ENCODE measurements at regions not wholly inside any gene's neighbourhood (a gene's known extent, or its start where the extent isn't known, plus 50 kb on each side); places are given as distances from the start of the nearest gene placed in this dataset.

DNA sequence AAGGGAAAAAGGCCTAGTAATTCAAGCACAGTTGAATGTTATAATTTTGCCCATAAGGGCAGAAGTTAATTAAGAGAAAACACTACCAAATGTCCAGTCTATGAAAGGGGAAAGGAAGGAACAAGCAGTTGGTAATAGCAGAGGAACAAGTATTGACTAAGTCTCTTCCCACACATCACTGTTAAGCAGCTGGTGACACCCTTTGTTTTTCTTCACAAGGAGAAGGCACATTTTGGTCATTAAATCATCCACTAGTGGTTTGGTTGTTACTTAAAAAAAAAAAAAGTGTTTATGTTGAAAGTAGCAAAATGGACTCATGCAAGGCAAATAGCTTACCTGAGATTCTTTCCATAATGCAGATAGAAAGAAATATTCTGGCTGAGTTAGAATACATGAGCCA, 321.4 kb upstream of the NECTIN3 start:
- H3K27me3 ChIP-seq (ENCODE audit: control insufficient read depth, insufficient read depth, low read length), result no peaks in the 10 kb centered on the region
- no peak for DNase-seq (ENCODE audit: low read depth)
- TF ChIP-seq, protein P1, sequence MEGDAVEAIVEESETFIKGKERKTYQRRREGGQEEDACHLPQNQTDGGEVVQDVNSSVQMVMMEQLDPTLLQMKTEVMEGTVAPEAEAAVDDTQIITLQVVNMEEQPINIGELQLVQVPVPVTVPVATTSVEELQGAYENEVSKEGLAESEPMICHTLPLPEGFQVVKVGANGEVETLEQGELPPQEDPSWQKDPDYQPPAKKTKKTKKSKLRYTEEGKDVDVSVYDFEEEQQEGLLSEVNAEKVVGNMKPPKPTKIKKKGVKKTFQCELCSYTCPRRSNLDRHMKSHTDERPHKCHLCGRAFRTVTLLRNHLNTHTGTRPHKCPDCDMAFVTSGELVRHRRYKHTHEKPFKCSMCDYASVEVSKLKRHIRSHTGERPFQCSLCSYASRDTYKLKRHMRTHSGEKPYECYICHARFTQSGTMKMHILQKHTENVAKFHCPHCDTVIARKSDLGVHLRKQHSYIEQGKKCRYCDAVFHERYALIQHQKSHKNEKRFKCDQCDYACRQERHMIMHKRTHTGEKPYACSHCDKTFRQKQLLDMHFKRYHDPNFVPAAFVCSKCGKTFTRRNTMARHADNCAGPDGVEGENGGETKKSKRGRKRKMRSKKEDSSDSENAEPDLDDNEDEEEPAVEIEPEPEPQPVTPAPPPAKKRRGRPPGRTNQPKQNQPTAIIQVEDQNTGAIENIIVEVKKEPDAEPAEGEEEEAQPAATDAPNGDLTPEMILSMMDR (IDR thresholded peaks at IDR 0.05; ENCODE audit: insufficient read depth, low read length, poor library complexity, severe bottlenecking), result no peak
- no peaks in the 10 kb centered on the region for H3K36me3 ChIP-seq (ENCODE audit: control insufficient read depth, insufficient read depth, low read length)
- no peak overlapping the region for H3K4me3 ChIP-seq (ENCODE audit: low read depth, low read length)

DNA sequence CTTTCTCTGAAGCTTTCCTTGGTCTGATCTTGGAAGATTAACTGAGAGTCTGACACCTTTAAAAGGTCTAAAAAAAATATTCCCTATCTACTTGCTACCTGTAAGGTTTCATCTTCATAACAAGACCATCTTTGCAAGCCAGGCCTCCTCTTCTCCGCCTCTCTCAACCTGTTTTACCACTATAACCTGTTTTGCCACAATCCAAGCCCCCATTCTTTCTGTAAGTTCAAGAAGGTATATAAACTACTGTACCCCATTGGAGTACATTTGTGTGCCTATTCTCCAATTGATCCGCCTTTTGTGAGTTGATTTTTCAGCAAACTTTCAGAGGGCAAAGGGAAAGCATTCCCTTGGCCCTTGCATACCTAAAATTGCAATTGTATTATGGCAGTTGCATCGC, 319.3 kb upstream of the NECTIN3 start:
- no peak for DNase-seq (ENCODE audit: low read depth)
- no peaks in the 10 kb centered on the region for H3K36me3 ChIP-seq (ENCODE audit: control insufficient read depth, insufficient read depth, low read length)
- TF ChIP-seq, protein P1 (IDR thresholded peaks at IDR 0.05; ENCODE audit: insufficient read depth, low read length, poor library complexity, severe bottlenecking), result no peak
- H3K4me3 ChIP-seq (ENCODE audit: low read depth, low read length), result no peak overlapping the region
- no peaks in the 10 kb centered on the region for H3K27me3 ChIP-seq (ENCODE audit: control insufficient read depth, insufficient read depth, low read length)

GRCh38 chr3:110753516-110753915, 318.1 kb upstream of the NECTIN3 start:
- DNase-seq (ENCODE audit: low read depth), result no peak
- no peaks in the 10 kb centered on the region for H3K27me3 ChIP-seq (ENCODE audit: control insufficient read depth, insufficient read depth, low read length)
- TF ChIP-seq, protein P1 (IDR thresholded peaks at IDR 0.05; ENCODE audit: insufficient read depth, low read length, poor library complexity, severe bottlenecking), result no peak
- H3K4me3 ChIP-seq (ENCODE audit: low read depth, low read length), result no peak overlapping the region
- H3K36me3 ChIP-seq (ENCODE audit: control insufficient read depth, insufficient read depth, low read length), result no peaks in the 10 kb centered on the region

- TF ChIP-seq, protein P1 (IDR thresholded peaks at IDR 0.05; ENCODE audit: insufficient read depth, low read length, poor library complexity, severe bottlenecking), result no peak
- no peak for DNase-seq (ENCODE audit: low read depth)
- Histone ChIP-seq H3K27me3 (ENCODE audit: control insufficient read depth, insufficient read depth, low read length) (no peaks in the 10 kb centered on the region), H3K4me3 (ENCODE audit: low read depth, low read length) (no peak overlapping the region), H3K36me3 (ENCODE audit: control insufficient read depth, insufficient read depth, low read length) (no peaks in the 10 kb centered on the region)
Observed at GRCh38 chr3:110754212-110754916, 317.3 kb upstream of the NECTIN3 start.

- Histone ChIP-seq H3K27me3 (ENCODE audit: control insufficient read depth, insufficient read depth, low read length) (no peaks in the 10 kb centered on the region), H3K36me3 (ENCODE audit: control insufficient read depth, insufficient read depth, low read length) (no peaks in the 10 kb centered on the region), H3K4me3 (ENCODE audit: low read depth, low read length) (no peak overlapping the region)
- no peak for DNase-seq (ENCODE audit: low read depth)
- TF ChIP-seq, protein P1 (IDR thresholded peaks at IDR 0.05; ENCODE audit: insufficient read depth, low read length, poor library complexity, severe bottlenecking), result no peak
Observed at GRCh38 chr3:110755345-110755744, 316.3 kb upstream of the NECTIN3 start.

DNA sequence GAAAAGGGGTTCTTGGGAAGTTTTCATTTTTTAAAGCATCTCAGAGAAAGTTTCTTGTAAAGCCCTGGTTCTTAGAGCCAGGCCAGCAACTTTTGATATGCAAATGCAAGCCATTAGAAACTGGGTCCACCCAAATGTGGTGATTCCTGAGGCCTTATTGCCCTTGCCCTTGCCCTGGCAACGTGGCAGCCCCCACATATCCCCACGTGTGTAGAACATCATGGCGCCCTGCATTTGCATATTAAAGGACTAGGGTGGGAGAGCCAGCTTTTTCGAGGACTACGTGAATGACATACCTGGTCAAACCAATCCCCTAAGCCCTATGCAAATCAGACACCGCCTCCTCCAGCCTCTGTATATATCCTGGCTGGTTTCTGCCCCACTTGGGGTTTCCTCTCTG, 314.9 kb upstream of the NECTIN3 start:
- H3K4me3 ChIP-seq (ENCODE audit: low read depth, low read length), result no peak overlapping the region
- H3K36me3 ChIP-seq (ENCODE audit: control insufficient read depth, insufficient read depth, low read length), result no peaks in the 10 kb centered on the region
- no peaks in the 10 kb centered on the region for H3K27me3 ChIP-seq (ENCODE audit: control insufficient read depth, insufficient read depth, low read length)
- TF ChIP-seq, protein P1 (IDR thresholded peaks at IDR 0.05; ENCODE audit: insufficient read depth, low read length, poor library complexity, severe bottlenecking), result no peak
- no peak for DNase-seq (ENCODE audit: low read depth)

Data from kidney epithelial cell (primary cell).